PC-9 (cell line): ENCODE measurements at regions not wholly inside any gene's neighbourhood (a gene's known extent, or its start where the extent isn't known, plus 50 kb on each side); places are given as distances from the start of the nearest gene placed in this dataset.
"Not testable (repeated sequence)": the region's sequence is repeated elsewhere in the genome, so short reads cannot be mapped to it uniquely, and the experiment has no call there.

Experiments used
- BruUV-seq: library from RNA; stranded (reverse); fragments of 400-500 nt; replicated peaks from 2 replicates; lab custom pipeline; 2021; lab: Mats Ljungman, UMichigan
- CTCF ChIA-PET: fragments of 300-600 bp; sonication (Branson Sonifier 250); formaldehyde crosslinking; loops from one replicate; lab custom pipeline; 2022; ENCODE audit warnings: antibody characterized with exemption; lab: Charles Lee
- POLR2A ChIA-PET: fragments of 300-600 bp; sonication (Branson Sonifier 250); formaldehyde crosslinking; loops from one replicate; lab custom pipeline; 2022; ENCODE audit warnings: antibody characterized with exemption; ENCODE audit not compliant: unreplicated experiment; lab: Charles Lee
- DNase-seq, 2 experiments: peaks; one replicate each; pipeline versions ENCODE4 v3.0.0 to v3.0.0-alpha.2; 2015 to 2022; ENCODE audit warnings: mixed read lengths in 1 of 2
- H2AFZ ChIP-seq: fragments of 200-600 bp; sonication (generic); 2 replicates; pipeline ENCODE4 v1.8.1; 2017; ENCODE audit warnings: antibody characterized with exemption
- H3F3A ChIP-seq: fragments of 200-600 bp; sonication (generic); 2 replicates; pipeline ENCODE4 v1.8.1; 2017; ENCODE audit warnings: antibody characterized with exemption, mild to moderate bottlenecking, low read depth; ENCODE audit not compliant: insufficient read depth
- H3K27ac ChIP-seq: fragments of 200-600 bp; sonication (generic); 2 replicates; pipeline ENCODE4 v1.6.1; 2016; ENCODE audit warnings: mixed run types
- H3K27me3 ChIP-seq: fragments of 200-600 bp; sonication (generic); 2 replicates; pipeline ENCODE4 v1.6.1; 2016; ENCODE audit warnings: low read depth, mixed run types; ENCODE audit not compliant: insufficient read depth
- H3K36me3 ChIP-seq: fragments of 200-600 bp; sonication (generic); 2 replicates; pipeline ENCODE4 v1.6.1; 2016; ENCODE audit warnings: low read depth, mixed run types
- H3K4me1 ChIP-seq: fragments of 200-600 bp; sonication (generic); replicated peaks from 2 replicates; pipeline ENCODE4 v1.6.1; 2016; ENCODE audit warnings: mixed run types; ENCODE audit not compliant: insufficient read depth
- H3K4me2 ChIP-seq: fragments of 200-600 bp; sonication (generic); 2 replicates; pipeline ENCODE4 v1.6.1; 2017; ENCODE audit warnings: mixed run types
- H3K4me3 ChIP-seq: fragments of 200-600 bp; sonication (generic); 2 replicates; pipeline ENCODE4 v1.6.1; 2016; ENCODE audit warnings: mixed run types
- H3K79me2 ChIP-seq: fragments of 200-600 bp; sonication (generic); 2 replicates; pipeline ENCODE4 v1.6.1; 2017; ENCODE audit warnings: low read depth, mixed run types
- H3K9me2 ChIP-seq: fragments of 200-600 bp; sonication (generic); 2 replicates; pipeline ENCODE4 v1.8.1; 2017; ENCODE audit warnings: mild to moderate bottlenecking; ENCODE audit not compliant: insufficient read depth
- H3K9me3 ChIP-seq: fragments of 200-600 bp; sonication (generic); 2 replicates; pipeline ENCODE4 v1.8.1; 2016; ENCODE audit warnings: low read depth; ENCODE audit not compliant: insufficient read depth
- H4K20me1 ChIP-seq: fragments of 200-600 bp; sonication (generic); 2 replicates; pipeline ENCODE4 v1.8.1; 2017; ENCODE audit not compliant: insufficient read depth
- CTCF ChIP-seq: fragments of 200-600 bp; sonication (generic); conservative IDR thresholded peaks from 2 replicates; pipeline ENCODE4 v1.6.1; 2017; ENCODE audit warnings: mixed run types, antibody characterized with exemption, mild to moderate bottlenecking, moderate library complexity
- EZH2 ChIP-seq: fragments of 200-600 bp; sonication (generic); IDR thresholded peaks from 2 replicates; pipeline ENCODE4 v1.8.0; 2017; ENCODE audit warnings: antibody characterized with exemption, low read depth
- intact Hi-C: fragments of 100-400 bp; cut with micrococcal nuclease; formaldehyde crosslinking; loops from one replicate; pipeline ENCODE4 v1.10.0; 2022; ENCODE audit not compliant: unreplicated experiment

DNA sequence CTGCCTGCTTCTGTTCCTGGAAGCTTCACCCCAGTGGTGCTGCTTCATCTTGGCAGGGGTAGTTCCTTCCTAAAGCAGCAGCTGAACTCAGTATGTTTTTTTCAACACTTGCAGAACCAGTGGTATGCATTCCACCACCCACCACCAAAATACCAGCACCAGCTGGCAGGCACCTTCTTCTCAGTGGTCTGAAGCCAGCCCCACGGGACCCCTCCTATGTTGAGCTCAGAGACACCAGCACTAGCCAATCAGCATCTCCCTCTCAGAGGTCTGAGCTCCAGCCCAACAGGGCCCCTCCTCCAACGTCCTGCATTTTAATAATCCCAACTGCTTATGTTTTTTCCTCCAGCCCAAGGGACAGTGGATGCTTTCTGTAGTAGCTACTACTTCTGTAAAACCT is 299.6 kb upstream of the CCL2 start:
- Histone ChIP-seq H3K27ac (no peak overlapping the region), H3K27me3 (no peaks in the 10 kb centered on the region), H3K9me2 (no peaks in the 10 kb centered on the region), H3K4me3 (no peak overlapping the region), H3K9me3 (no peaks in the 10 kb centered on the region), H3K4me2 (no peak overlapping the region), H3K36me3 (no peaks in the 10 kb centered on the region), H2AFZ (no peak overlapping the region), H3K4me1 (no peaks in the 10 kb centered on the region), H3K79me2 (no peaks in the 10 kb centered on the region), H3F3A (no peaks in the 10 kb centered on the region), H4K20me1 (no peaks in the 10 kb centered on the region)
- ChIA-PET CTCF (no interaction called here), POLR2A (no interaction called here)
- no peak for DNase-seq
- intact Hi-C loops: no loop called here
- BruUV-seq: no TSS peak
- no peak for TF ChIP-seq CTCF

DNA sequence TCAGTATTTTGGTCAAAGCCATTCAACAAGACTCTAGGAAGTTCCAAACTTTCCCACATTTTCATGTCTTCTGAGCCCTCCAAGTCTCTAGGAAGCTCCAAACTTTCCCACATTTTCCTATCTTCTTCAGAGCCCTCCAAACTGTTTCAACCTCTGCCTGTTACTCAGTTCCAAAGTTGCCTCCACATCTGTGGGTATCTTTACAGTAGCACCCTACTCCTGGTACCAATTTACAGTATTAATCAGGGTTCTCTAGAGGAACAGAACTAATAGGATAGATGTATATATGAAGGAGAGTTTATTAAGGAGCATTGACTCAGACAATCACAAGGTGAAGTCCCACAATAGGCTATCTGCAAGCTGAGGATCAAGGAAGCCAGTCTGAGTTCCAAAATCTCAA is 296.0 kb upstream of the CCL2 start:
- H3K27ac ChIP-seq, H3K36me3 ChIP-seq, POLR2A ChIA-PET, BruUV-seq, H3K9me2 ChIP-seq, H3K9me3 ChIP-seq, H3K27me3 ChIP-seq, DNase-seq, intact Hi-C loops, CTCF ChIA-PET, H2AFZ ChIP-seq, H3F3A ChIP-seq, H4K20me1 ChIP-seq, H3K4me1 ChIP-seq, H3K4me3 ChIP-seq, H3K4me2 ChIP-seq, H3K79me2 ChIP-seq: not testable (repeated sequence)

DNA sequence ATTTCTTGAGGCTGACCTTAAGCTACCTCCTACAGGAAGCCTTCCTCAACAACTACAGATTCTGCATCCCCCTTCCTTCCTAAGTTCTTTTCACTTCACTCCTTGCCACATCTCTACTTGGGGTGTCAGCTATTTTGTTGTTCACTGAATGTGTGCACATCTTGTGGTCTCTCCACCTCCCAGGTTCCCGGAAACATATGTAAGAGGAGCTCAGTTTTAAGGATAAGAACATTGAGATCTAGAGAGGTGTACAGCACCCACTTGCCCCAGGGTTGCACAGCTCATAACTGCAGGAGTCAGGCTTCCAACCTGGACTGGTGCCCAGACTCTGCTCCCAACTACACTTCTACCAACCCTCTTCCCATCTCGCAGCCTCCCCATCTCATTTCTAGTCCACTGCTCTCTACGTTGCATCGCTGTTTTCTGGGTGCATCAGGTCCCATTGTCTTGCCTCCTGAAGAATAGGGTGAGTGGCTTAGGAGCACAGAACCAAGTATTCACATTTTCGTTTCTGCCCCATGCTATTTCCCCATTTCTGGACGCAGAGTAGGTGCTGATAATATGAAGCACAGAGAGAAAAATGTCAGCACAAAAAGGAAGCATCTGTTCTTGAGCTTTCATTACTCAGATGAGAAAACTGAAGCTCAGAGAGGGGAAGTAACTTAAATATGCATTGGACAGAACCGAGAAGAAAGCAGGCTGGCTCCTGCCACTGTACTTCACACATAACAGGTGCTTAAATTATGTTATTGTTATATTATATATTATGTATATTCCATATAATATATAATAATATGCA is 292.0 kb upstream of the CCL2 start:
- Histone ChIP-seq H4K20me1 (no peaks in the 10 kb centered on the region), H3K36me3 (no peaks in the 10 kb centered on the region), H3K4me1 (no peaks in the 10 kb centered on the region), H2AFZ (no peak overlapping the region), H3K27ac (no peak overlapping the region), H3K79me2 (no peaks in the 10 kb centered on the region), H3K4me2 (no peak overlapping the region), H3F3A (no peaks in the 10 kb centered on the region), H3K27me3 (peaks cover 9% of the 10 kb centered on the region; the same call in 1 of the 2 replicates), H3K9me3 (no peaks in the 10 kb centered on the region), H3K4me3 (no peak overlapping the region), H3K9me2 (no peaks in the 10 kb centered on the region)
- intact Hi-C loops: no loop called here
- TF ChIP-seq EZH2: no peak
- no peak for TF ChIP-seq CTCF
- ChIA-PET CTCF (no interaction called here), POLR2A (no interaction called here)
- BruUV-seq: no TSS peak
- no peak for DNase-seq
